Breast epithelium (tissue), 3 donors: ENCODE measurements at regions not wholly inside any gene's neighbourhood (a gene's known extent, or its start where the extent isn't known, plus 50 kb on each side); places are given as distances from the start of the nearest gene placed in this dataset.

Source experiments
- POLR2A ChIP-seq: fragments of 450-650 bp; IDR thresholded peaks from one replicate; pipeline ENCODE4 v1.6.1; 2016; ENCODE audit warnings: antibody characterized with exemption, mild to moderate bottlenecking, moderate library complexity
- POLR2AphosphoS5 ChIP-seq, 3 donors: sonication (generic); formaldehyde crosslinking; IDR thresholded peaks; one replicate each; pipeline ENCODE4 v1.6.1; 2017; ENCODE audit warnings: antibody characterized with exemption in 3 of 3
- TF ChIP-seq, protein P1 (sequence below), 3 donors: fragments of 450-650 bp; IDR thresholded peaks; one replicate each; pipeline ENCODE4 v1.5.1; 2016 to 2017; ENCODE audit warnings: antibody characterized with exemption in 3 of 3, mild to moderate bottlenecking in 3 of 3, moderate library complexity in 3 of 3

- TF ChIP-seq, protein P1, sequence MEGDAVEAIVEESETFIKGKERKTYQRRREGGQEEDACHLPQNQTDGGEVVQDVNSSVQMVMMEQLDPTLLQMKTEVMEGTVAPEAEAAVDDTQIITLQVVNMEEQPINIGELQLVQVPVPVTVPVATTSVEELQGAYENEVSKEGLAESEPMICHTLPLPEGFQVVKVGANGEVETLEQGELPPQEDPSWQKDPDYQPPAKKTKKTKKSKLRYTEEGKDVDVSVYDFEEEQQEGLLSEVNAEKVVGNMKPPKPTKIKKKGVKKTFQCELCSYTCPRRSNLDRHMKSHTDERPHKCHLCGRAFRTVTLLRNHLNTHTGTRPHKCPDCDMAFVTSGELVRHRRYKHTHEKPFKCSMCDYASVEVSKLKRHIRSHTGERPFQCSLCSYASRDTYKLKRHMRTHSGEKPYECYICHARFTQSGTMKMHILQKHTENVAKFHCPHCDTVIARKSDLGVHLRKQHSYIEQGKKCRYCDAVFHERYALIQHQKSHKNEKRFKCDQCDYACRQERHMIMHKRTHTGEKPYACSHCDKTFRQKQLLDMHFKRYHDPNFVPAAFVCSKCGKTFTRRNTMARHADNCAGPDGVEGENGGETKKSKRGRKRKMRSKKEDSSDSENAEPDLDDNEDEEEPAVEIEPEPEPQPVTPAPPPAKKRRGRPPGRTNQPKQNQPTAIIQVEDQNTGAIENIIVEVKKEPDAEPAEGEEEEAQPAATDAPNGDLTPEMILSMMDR (IDR thresholded peaks at IDR 0.05) = no peak
- no peak for TF ChIP-seq POLR2A
- TF ChIP-seq POLR2AphosphoS5 (IDR thresholded peaks at IDR 0.05) = no peak
Observed at GRCh38 chr4:112832493-112832892, 195.6 kb downstream of the LARP7 start.
